ENCODE measurements at regions not wholly inside any gene's neighbourhood (a gene's known extent, or its start where the extent isn't known, plus 50 kb on each side); places are given as distances from the start of the nearest gene placed in this dataset.

DNA sequence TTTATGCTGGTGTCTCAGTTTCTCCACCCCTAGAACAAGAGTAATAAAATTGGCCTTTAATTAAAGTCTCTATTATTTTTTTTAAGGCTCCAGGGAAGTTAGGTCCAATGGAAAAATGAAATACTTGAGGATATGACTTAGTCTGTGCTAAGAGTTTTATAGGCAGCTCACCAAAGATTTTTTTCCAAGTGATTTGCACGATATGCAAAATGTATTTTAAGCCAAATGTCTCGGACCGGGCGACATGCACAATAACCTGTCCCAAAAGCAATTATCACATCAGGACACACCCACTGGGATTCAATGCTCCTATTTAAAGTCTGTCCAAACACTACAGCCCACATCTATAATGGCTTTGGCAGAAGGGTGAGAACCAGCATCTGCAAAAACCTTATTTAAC lies 136.1 kb upstream of the ANKH start:
- TF ChIP-seq, protein P1, sequence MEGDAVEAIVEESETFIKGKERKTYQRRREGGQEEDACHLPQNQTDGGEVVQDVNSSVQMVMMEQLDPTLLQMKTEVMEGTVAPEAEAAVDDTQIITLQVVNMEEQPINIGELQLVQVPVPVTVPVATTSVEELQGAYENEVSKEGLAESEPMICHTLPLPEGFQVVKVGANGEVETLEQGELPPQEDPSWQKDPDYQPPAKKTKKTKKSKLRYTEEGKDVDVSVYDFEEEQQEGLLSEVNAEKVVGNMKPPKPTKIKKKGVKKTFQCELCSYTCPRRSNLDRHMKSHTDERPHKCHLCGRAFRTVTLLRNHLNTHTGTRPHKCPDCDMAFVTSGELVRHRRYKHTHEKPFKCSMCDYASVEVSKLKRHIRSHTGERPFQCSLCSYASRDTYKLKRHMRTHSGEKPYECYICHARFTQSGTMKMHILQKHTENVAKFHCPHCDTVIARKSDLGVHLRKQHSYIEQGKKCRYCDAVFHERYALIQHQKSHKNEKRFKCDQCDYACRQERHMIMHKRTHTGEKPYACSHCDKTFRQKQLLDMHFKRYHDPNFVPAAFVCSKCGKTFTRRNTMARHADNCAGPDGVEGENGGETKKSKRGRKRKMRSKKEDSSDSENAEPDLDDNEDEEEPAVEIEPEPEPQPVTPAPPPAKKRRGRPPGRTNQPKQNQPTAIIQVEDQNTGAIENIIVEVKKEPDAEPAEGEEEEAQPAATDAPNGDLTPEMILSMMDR (IDR thresholded peaks at IDR 0.05; ENCODE audit: low read depth, low read length), result no peak
- no peak for TF ChIP-seq EZH2phosphoT487 (IDR thresholded peaks at IDR 0.05; ENCODE audit: low read depth)

All from OCI-LY3 (cell line).